NCI-H2196 treated with DMSO at 0.1 percent for 48 hours (cell line): ENCODE measurements at regions not wholly inside any gene's neighbourhood (a gene's known extent, or its start where the extent isn't known, plus 50 kb on each side); places are given as distances from the start of the nearest gene placed in this dataset.

ENCODE experiments used
- DNase-seq: peaks from one replicate; lab custom pipeline; 2025; ENCODE audit not compliant: unreplicated experiment; lab: John Stamatoyannopoulos, UW

DNA sequence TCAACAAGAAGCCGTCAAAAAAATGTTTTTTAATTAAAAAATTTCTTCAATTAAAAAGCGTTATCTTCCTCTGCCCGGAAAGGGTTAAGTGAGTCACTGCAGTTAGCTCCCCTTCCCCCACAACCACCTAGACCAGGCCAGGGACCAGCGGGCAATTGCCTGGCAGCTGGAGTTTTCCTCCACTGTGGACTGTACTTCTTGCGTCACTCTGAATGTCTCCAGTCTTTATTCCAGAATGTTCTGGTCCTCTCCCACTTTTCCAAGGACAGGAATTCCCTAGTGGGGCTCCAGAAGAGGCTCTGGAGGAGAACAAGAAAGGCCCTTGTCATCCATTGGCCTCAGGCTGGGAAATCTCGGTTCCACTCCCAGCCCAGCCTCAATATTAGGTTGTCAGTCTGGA, 114.0 kb downstream of the C9orf50 start:
- no peak for DNase-seq

DNA sequence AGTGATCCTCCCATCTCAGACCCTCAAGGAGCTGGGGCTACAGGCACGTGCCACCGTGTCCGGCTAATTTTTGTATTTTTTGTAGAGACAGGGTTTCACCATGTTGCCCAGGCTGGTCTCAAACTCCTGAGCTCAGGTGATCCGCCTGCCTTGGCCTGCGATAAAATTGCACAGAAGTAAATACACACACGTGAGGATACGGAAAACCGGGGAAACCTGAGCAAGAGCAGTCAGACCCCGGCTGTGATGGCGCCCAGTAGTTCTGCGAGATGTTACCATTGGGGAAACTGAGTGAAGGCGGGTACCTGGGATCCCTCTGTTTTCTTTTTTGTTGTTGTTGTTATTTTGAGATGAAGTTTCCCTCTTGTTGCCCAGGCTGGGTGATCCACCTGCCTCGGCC, 114.9 kb downstream of the C9orf50 start:
- no peak for DNase-seq

DNA sequence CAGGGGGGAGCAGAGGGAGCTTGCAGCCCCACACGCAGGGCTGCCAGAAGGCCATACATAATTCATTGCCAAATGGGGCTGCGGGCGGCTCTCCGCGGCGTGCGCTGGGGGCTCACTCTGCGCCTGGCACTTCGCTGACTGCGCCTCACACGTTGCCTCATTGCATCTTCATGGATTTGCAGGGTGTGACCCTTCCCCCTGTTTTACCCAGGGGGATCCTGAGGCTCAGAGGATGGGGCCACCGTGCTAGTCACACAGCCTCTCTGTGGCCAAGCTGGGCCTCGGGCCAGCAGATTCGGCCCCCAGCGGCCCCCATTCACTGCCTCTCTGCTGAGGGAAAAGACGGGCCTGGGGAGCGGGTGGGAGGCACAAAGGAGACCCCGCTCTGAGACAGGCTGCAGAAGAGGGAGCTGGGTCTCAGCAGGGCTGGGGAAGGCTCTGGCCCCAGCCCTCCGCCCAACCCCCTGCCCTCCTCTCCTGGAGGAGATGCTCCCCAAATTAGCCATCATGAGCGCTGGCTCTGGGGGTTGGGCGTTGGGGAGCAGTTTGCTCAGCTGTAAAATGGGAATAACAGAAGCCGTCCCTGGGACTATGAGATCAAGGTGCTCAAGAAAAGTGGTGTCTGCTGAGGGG, 115.5 kb downstream of the C9orf50 start:
- no peak for DNase-seq

GRCh38 chr9:129504404-129504803, 116.5 kb downstream of the C9orf50 start:
- no peak for DNase-seq

GRCh38 chr9:129501771-129502319, 119.1 kb downstream of the C9orf50 start:
- no peak for DNase-seq

DNA sequence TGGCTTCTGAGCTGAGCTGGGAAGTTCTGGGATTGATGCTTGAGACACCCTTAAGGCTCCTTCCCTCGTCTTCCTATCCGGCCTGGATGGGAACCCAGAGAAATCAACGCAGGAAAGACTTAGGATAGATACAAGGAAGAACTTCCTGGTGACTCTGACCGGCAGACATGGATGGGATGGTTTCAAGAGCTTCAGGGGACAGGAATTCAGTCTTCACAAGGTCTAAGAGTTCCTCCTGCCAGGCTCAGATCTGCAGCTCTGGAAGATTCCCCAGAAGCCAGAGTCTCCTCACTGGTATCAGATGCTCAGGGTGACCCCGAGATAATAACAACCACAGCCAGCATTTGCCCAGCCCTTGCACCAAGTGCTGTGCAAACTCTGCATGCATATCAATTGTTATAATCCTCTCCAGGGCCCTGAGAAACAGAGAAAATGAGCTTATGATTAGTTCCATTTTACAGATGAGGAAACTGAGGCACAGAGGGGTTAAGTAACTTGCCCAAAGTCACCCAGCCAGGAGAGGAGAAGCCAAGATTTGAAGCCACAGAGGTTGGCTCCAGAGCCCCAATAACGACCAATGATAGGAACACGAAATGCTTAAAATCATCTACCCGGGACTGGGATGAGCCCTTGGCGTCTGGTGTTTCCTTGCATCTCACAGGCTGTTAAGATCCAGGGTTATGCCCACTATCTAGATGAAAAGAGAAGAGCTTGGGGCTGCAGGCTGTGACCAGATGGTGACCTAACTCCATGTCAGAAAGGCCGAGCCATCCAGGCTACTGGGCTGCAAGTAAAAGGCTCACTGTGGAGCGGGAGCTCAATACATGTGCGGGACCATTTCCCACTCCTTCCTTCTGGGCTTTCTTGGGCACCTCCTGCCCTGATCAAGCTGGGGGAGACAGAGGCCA, 119.8 kb downstream of the C9orf50 start:
- DNase-seq, result no peak

DNA sequence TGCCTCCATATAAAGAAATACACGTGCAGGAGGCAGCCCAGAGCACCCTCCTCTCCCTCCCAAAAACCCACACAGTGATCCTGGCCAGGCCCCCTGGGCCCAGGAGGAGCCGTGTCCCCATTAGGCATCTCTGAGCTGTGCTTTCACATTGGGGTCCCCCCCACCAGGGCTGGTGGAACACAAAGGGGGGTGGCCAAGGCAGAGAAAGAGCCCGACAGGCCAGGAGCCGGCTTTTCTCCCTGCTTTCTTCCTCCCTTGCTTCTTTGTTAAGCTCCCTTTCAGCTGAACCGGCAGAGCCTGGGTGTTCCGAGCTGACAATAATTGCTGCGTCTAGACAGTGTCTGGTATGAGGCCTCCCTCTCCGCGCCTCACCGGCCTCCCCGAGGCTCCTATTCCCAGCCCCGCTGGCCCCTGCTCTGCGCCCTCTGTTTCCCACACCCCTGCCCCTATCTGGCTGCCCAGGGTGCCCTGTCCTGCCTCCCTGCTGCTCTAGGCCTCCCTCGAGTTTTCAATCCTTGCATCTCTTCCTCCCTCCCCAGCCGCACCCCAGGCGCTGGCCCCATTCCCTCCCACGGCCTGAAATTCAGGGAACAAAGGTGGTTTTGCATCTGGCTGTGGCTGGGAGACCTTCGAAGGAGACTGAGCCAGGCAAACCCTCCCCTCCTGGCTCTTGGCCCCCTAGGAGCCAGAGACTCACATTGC, 120.6 kb downstream of the C9orf50 start:
- DNase-seq, result no peak

DNA sequence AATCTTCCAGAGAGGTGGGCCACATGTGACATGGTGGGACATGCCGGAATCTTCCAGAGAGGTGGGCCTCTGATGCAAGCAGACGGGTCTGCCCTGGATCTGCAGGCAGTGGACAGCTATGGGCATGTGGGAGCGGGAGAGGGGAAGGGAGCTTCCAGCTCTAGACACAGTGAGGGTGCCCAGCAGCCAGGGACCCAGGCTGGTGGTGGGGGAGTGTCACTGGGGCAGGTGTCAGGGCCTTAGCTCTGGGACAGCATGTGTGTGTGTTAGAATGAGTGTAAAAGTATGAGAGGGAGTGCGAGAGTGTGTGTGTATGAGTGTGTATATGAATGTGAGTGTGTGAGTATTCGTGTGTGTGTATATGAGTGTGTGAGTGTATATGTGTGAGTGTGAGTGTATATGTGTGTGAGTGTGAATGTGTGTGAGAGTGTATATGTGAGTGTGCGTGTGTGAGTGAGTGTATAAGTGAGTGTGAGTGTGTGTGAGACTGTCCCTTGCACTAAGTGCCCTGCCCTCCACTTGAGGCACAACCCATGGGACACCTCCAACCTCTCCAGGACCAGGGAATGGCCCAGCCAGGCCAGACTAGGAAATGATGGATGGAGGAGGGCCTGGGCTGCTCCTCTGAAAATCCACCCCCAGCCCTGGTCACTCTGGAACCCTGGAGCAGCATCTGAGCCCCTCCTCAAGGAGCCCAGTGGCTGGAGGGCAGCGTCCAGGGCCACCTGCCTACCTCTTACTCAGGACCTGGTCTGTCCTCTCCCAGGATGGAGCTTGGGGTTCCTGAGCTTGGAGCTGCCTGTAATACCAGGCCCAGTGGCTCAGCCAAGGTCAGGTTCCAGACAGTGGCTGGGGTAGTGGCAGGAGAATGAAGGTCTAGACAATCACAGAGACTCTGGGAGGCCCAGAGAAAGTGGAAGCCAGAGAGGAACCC, 122.2 kb downstream of the C9orf50 start:
- DNase-seq, result no peak

- DNase-seq, result no peak
These were observed 123.0 kb downstream of the C9orf50 start for GRCh38 chr9:129497813-129498450.

DNA sequence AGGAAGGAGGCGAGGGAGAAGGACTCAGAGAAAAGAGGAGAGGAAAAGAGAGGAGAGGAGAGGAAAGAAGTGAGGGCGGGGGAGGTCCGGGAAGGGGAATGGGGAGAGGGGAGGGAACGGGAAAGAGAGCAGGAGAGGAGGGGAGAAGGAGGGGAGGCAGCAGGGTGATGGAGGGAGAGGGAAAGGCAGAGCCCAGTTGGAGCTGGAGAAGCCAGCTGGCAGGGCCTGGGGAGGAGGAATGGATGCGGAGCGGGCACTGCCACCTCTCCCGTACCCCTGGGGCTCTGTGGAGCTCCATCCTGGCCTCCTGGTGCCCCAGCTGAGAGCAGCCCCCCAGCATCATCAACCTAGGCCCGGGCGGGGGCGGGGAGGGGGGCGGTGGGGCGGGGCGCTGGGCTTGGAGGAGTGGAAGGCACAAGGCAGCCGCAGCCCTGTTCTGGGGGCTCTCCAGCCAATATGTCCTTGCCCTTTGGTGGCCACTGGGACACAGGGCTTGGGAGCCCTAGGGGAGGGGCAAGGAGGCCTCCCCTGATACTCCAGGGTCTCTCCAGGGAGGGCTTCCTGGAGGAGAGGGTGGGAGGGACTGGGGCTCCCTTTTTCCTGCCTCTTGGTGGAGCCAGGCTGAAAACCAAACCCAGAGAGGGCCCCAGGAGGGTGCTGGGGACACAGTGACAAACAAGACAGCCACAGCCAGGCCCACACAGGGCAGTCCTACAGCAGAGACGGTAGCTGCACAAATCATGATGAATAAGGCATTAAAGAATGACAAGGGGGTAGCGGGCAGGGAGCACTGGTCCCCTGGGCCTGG, 123.7 kb downstream of the C9orf50 start:
- DNase-seq, result peak; percentile 65

- peak; percentile 75 for DNase-seq
These were observed 124.4 kb downstream of the C9orf50 start for GRCh38 chr9:129496473-129497004.

DNA sequence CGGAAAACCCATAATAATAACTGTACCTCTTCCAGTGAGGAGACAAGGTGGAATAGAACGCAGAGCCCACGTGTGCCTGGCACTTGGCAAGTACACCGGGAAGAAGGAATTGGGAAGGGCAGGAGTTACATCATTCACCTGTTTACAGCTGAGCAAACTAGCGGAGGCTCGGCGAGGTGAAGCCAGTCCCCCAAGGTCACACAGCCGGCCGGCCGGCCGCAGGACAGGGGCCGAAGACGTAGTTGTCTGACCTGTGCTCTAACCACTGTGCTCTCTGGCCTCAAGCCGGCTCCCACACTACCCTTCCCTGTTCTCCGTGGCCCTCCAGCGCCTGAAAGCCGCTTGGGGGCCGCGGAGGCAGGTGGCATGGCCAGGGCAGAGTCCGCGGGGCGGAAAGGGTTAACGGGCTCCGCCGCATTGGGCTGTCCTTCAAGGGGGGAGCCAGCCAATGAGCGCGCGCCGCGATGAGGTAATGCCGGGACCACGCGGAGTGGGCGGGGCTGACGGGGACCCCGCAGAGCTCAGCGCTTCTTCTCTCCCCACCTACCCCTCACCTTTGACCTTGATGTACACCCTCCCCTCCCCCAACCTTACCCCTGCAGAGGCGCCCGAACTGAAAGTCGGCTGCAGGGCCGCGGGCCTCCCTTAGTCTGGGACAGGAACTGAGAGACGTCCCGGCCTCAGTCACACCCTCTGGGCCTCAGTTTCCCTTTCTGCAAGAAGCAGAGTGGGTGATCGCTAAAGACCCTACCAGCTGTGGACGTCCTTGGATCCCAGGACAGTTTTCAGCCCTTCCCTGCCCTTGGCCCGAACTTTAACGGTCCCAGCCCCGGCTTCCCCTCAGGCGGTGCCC, 125.1 kb downstream of the C9orf50 start:
- DNase-seq, result peak; percentile 82

- no peak for DNase-seq
These were observed 126.7 kb downstream of the C9orf50 start for GRCh38 chr9:129494113-129494789.

DNA sequence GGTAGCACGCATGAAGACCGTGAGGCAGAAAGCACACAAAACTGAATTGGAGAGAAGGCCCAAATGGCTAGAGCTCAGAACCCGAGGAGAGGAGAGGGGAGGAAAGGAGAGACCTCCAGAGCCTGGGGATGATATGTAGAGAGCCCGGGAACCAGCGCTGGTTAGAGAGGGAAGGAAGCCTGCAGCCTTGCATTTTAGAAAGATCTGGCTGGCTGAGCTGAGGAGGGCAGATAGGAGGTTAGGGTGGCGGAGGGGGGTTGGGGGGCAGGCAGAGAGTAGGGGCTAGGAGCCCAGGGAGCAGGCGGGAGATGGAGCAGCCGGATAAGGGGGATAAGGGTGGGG, 127.2 kb downstream of the C9orf50 start:
- DNase-seq, result no peak

DNA sequence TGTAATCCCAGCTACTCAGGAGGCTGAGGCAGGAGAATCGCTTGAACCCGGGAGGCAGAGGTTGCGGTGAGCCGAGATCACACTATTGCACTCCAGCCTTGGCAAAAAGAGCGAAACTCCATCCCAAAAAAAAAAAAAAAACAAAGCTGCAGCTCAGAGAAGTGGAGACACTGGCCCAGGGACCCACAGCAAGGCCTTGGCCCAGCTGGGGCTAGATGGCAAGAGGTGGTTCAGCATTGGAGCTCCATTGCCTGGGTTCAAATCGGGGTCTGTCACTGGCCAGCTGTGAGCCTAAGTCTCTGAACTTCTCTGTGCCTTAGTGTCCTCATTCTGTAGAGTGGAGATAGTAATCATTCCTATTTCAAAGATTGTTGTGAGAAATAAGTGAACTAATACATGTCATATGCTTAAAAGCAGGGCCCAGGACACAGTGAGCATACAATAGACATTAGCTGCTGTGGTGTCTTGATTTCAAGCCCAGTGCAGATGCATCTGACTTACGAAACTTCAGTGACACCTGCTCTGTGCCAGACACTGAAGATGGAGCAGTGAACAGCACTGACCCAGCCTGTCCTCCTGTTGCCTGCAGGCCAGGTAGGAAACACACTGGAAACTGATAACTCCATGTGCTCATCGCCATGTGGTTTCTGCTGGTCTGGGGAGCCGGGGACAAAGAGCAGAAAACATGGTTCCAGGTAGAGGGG, 127.7 kb downstream of the C9orf50 start:
- no peak for DNase-seq

- no peak for DNase-seq
These were observed 129.4 kb downstream of the C9orf50 start for GRCh38 chr9:129491487-129491855.
